ENCODE measurements at regions not wholly inside any gene's neighbourhood (a gene's known extent, or its start where the extent isn't known, plus 50 kb on each side); places are given as distances from the start of the nearest gene placed in this dataset.

DNA sequence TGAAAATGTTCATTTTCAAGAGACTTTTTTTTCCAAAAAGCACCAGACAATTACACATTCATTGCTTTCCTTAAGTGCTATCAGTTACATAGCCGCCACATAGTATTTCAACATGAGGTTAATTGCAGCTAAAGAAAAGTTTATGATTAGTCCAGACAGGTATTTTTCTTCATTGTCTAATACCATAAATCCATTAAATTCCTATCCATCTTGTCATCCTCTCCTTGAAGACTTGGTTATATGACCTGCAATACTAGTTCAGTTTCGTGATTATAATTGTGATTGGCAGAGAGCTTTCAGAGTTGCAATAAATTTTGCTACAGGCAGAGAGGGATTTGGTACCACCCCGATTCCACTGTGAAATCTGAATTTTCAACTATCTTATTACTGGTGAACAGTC, 437.7 kb downstream of the GPATCH2 start:
- TF ChIP-seq POLR2A (IDR thresholded peaks at IDR 0.05) = no peak
- TF ChIP-seq, protein P1, sequence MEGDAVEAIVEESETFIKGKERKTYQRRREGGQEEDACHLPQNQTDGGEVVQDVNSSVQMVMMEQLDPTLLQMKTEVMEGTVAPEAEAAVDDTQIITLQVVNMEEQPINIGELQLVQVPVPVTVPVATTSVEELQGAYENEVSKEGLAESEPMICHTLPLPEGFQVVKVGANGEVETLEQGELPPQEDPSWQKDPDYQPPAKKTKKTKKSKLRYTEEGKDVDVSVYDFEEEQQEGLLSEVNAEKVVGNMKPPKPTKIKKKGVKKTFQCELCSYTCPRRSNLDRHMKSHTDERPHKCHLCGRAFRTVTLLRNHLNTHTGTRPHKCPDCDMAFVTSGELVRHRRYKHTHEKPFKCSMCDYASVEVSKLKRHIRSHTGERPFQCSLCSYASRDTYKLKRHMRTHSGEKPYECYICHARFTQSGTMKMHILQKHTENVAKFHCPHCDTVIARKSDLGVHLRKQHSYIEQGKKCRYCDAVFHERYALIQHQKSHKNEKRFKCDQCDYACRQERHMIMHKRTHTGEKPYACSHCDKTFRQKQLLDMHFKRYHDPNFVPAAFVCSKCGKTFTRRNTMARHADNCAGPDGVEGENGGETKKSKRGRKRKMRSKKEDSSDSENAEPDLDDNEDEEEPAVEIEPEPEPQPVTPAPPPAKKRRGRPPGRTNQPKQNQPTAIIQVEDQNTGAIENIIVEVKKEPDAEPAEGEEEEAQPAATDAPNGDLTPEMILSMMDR (IDR thresholded peaks at IDR 0.05 in 4 of 5, conservative IDR thresholded peaks at IDR 0.05 in 1 of 5) = no peak
- no peak for ATAC-seq
- intact Hi-C loops (cut with DNase I; ENCODE audit: low total_unique reads) = no loop called here

GRCh38 chr1:217191441-217191840, 439.4 kb downstream of the GPATCH2 start:
- TF ChIP-seq, protein P1 (IDR thresholded peaks at IDR 0.05 in 4 of 5, conservative IDR thresholded peaks at IDR 0.05 in 1 of 5) = no peak
- no peak for TF ChIP-seq POLR2A (IDR thresholded peaks at IDR 0.05)
- intact Hi-C loops (cut with DNase I; ENCODE audit: low total_unique reads) (no loop called here), in situ Hi-C loops (cut with MboI; ENCODE audit: low sequenced_read_pairs in 4 of 4) (no loop called here)
- Histone ChIP-seq H3K27me3 (no peaks in the 10 kb centered on the region), H3K9me3 (no peaks in the 10 kb centered on the region), H3K4me3 (no peak overlapping the region), H3K27ac (no peak overlapping the region), H3K4me1 (no peaks in the 10 kb centered on the region), H3K36me3 (no peaks in the 10 kb centered on the region)
- ATAC-seq (no peak), DNase-seq (no peak)

More for the DNA sequence above, 437.7 kb downstream of the GPATCH2 start:
- in situ Hi-C loops (cut with MboI; ENCODE audit: low sequenced_read_pairs in 4 of 4) = no loop called here
- Histone ChIP-seq H3K9me3 (no peaks in the 10 kb centered on the region), H3K36me3 (no peaks in the 10 kb centered on the region), H3K27me3 (no peaks in the 10 kb centered on the region), H3K4me3 (no peak overlapping the region), H3K4me1 (no peaks in the 10 kb centered on the region), H3K27ac (no peak overlapping the region)
- DNase-seq = no peak

DNA sequence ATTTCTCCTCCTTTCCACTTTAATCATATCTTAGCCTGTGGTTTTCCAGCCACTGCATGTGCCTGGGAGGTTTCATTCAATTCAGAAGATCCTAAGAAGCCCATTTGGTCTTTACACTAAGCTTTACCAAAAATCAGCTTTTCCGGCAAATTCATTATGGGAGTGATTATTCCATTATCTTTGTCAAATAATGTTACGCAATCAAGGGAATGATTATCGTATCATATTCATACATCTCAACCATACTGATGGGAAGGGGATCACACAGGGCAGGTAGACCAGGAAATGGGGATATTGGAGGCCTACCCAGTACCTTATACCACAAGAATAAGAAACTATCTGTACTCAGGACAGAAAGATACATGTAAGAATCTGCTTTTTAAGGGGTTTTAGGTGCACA, 440.5 kb downstream of the GPATCH2 start:
- no peak for TF ChIP-seq POLR2A (IDR thresholded peaks at IDR 0.05)
- TF ChIP-seq, protein P1 (IDR thresholded peaks at IDR 0.05 in 4 of 5, conservative IDR thresholded peaks at IDR 0.05 in 1 of 5) = no peak
- intact Hi-C loops (cut with DNase I; ENCODE audit: low total_unique reads) (no loop called here), in situ Hi-C loops (cut with MboI; ENCODE audit: low sequenced_read_pairs in 4 of 4) (no loop called here)
- ATAC-seq (no peak), DNase-seq (no peak)
- Histone ChIP-seq H3K4me1 (no peaks in the 10 kb centered on the region), H3K27ac (no peak overlapping the region), H3K4me3 (no peak overlapping the region), H3K27me3 (no peaks in the 10 kb centered on the region), H3K9me3 (no peaks in the 10 kb centered on the region), H3K36me3 (no peaks in the 10 kb centered on the region)

DNA sequence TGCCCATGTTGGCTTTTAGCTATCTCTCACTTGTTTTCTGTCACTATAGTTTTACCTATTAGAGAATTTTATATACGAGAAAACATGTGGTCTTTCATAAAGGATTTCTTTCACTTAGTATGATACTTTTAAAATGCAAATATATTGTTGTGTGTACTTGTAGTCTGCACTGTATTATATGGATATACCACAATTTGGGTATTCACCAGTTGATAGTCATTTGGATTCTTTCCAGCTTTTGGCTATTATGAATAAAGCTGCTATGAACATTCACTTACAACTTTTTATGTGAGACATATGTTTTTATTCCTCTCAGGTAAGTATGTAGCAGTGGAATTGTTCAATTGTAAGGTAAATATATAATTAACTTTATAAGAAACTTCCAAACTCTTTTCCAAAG, 441.5 kb downstream of the GPATCH2 start:
- Histone ChIP-seq H3K27ac (no peak overlapping the region), H3K4me3 (no peak overlapping the region), H3K9me3 (no peaks in the 10 kb centered on the region), H3K4me1 (no peaks in the 10 kb centered on the region), H3K27me3 (no peaks in the 10 kb centered on the region), H3K36me3 (no peaks in the 10 kb centered on the region)
- DNase-seq = no peak
- ATAC-seq = no peak
- intact Hi-C loops (cut with DNase I; ENCODE audit: low total_unique reads) (no loop called here), in situ Hi-C loops (cut with MboI; ENCODE audit: low sequenced_read_pairs in 4 of 4) (no loop called here)
- TF ChIP-seq POLR2A (IDR thresholded peaks at IDR 0.05) = no peak
- TF ChIP-seq, protein P1 (IDR thresholded peaks at IDR 0.05 in 4 of 5, conservative IDR thresholded peaks at IDR 0.05 in 1 of 5) = no peak
